H1 (cell line): ENCODE measurements at regions not wholly inside any gene's neighbourhood (a gene's known extent, or its start where the extent isn't known, plus 50 kb on each side); places are given as distances from the start of the nearest gene placed in this dataset.

ENCODE experiments used
- BRCA1 ChIP-seq: IDR thresholded peaks from 2 replicates; pipeline ENCODE4 v1.6.1; 2012; ENCODE audit warnings: low read depth, low read length, improper control_type of control experiment
- RNF2 ChIP-seq: fragments of 200-900, 300-1000 bp; sonication (generic); IDR thresholded peaks from 2 replicates; pipeline ENCODE4 v1.7.1; 2016; ENCODE audit warnings: borderline replicate concordance, low read depth, mild to moderate bottlenecking, antibody characterized with exemption, low read length; ENCODE audit not compliant: poor library complexity, severe bottlenecking; ENCODE audit errors: missing control alignments

DNA sequence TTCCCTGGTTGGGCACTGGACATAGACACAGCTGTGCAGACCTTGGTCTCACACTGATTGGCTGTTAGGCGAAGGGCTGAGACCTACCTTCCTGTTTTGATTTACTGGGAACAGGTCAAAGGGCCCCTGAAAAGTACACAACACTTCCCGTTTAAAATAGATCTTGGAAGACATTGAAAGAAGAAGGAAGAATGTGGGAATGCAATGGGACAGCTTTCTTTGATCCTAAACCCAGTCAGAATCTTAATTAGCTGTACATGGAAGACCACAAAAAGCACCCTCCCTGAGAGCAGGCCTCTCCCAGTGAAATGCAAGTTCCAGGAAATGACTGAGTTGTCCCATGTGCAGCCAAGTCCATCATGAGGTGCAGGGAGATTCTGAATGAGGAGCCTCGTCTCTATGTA is 83.6 kb upstream of the EXOC2 start (continued):
- no peak for TF ChIP-seq RNF2
- TF ChIP-seq BRCA1, result no peak
